ENCODE measurements at regions not wholly inside any gene's neighbourhood (a gene's known extent, or its start where the extent isn't known, plus 50 kb on each side); places are given as distances from the start of the nearest gene placed in this dataset.

- no peak for TF ChIP-seq CTCF (IDR thresholded peaks at IDR 0.05; ENCODE audit: low read depth, low read length)
- Histone ChIP-seq H3K27ac (ENCODE audit: low read depth, low read length) (no peak overlapping the region), H3K4me3 (ENCODE audit: low read depth, low read length) (no peak overlapping the region), H3K9me3 (ENCODE audit: control insufficient read depth, insufficient read depth, low read length) (peaks cover 19% of the 10 kb centered on the region; the same call in 1 of the 2 replicates), H3K27me3 (ENCODE audit: control insufficient read depth, insufficient read depth, low read length) (no peaks in the 10 kb centered on the region)
- ChIA-PET POLR2A (no interaction called here), CTCF (no interaction called here)
- DNase-seq (ENCODE audit: low read depth, low spot score), result no peak
These were observed 962.9 kb downstream of the VRK1 start for GRCh38 chr14:97760050-97760449.

GRCh38 chr14:97762386-97762785 lies 965.2 kb downstream of the VRK1 start:
- ChIA-PET CTCF (no interaction called here), POLR2A (no interaction called here)
- TF ChIP-seq CTCF (IDR thresholded peaks at IDR 0.05; ENCODE audit: low read depth, low read length), result no peak
- DNase-seq (ENCODE audit: low read depth, low spot score), result no peak
- peaks cover 25% of the 10 kb centered on the region for H3K9me3 ChIP-seq (ENCODE audit: control insufficient read depth, insufficient read depth, low read length)
- H3K27me3 ChIP-seq (ENCODE audit: control insufficient read depth, insufficient read depth, low read length), result no peaks in the 10 kb centered on the region
- H3K27ac ChIP-seq (ENCODE audit: low read depth, low read length), result no peak overlapping the region
- H3K4me3 ChIP-seq (ENCODE audit: low read depth, low read length), result no peak overlapping the region

- no peak for DNase-seq (ENCODE audit: low read depth, low spot score)
- Histone ChIP-seq H3K27ac (ENCODE audit: low read depth, low read length) (no peak overlapping the region), H3K9me3 (ENCODE audit: control insufficient read depth, insufficient read depth, low read length) (peaks cover 77% of the 10 kb centered on the region), H3K4me3 (ENCODE audit: low read depth, low read length) (no peak overlapping the region), H3K27me3 (ENCODE audit: control insufficient read depth, insufficient read depth, low read length) (no peaks in the 10 kb centered on the region)
- TF ChIP-seq CTCF (IDR thresholded peaks at IDR 0.05; ENCODE audit: low read depth, low read length), result no peak
- CTCF ChIA-PET, result no interaction called here
- POLR2A ChIA-PET, result no interaction called here
These were observed 974.3 kb downstream of the VRK1 start for GRCh38 chr14:97771340-97772045.

- no peaks in the 10 kb centered on the region for H3K27me3 ChIP-seq (ENCODE audit: control insufficient read depth, insufficient read depth, low read length)
- H3K27ac ChIP-seq (ENCODE audit: low read depth, low read length), result no peak overlapping the region
- CTCF ChIA-PET, result no interaction called here
- peaks cover 67% of the 10 kb centered on the region for H3K9me3 ChIP-seq (ENCODE audit: control insufficient read depth, insufficient read depth, low read length)
- no peak overlapping the region for H3K4me3 ChIP-seq (ENCODE audit: low read depth, low read length)
- TF ChIP-seq CTCF (IDR thresholded peaks at IDR 0.05; ENCODE audit: low read depth, low read length), result no peak
- no peak for DNase-seq (ENCODE audit: low read depth, low spot score)
- POLR2A ChIA-PET, result no interaction called here
These were observed 976.4 kb downstream of the VRK1 start for GRCh38 chr14:97773598-97773997.

- H3K9me3 ChIP-seq (ENCODE audit: control insufficient read depth, insufficient read depth, low read length), result peaks cover 49% of the 10 kb centered on the region
- H3K27ac ChIP-seq (ENCODE audit: low read depth, low read length), result no peak overlapping the region
- no peak overlapping the region for H3K4me3 ChIP-seq (ENCODE audit: low read depth, low read length)
- ChIA-PET CTCF (no interaction called here), POLR2A (no interaction called here)
- no peak for DNase-seq (ENCODE audit: low read depth, low spot score)
- no peak for TF ChIP-seq CTCF (IDR thresholded peaks at IDR 0.05; ENCODE audit: low read depth, low read length)
- no peaks in the 10 kb centered on the region for H3K27me3 ChIP-seq (ENCODE audit: control insufficient read depth, insufficient read depth, low read length)
These were observed 979.8 kb downstream of the VRK1 start for GRCh38 chr14:97776890-97777558.

Data from AG04450 (cell line).